Stomach (tissue), 4 donors: ENCODE measurements at regions not wholly inside any gene's neighbourhood (a gene's known extent, or its start where the extent isn't known, plus 50 kb on each side); places are given as distances from the start of the nearest gene placed in this dataset.

ENCODE experiments used
- CTCF ChIP-seq, 7 experiments: fragments of 450-650 bp in 4 of 7; fragments of 200-600 bp in 3 of 7; sonication (generic) in 3 of 7; IDR thresholded peaks; one replicate each; pipeline ENCODE4 v1.5.1; 2016 to 2019; ENCODE audit warnings: antibody characterized with exemption in 7 of 7, control low read depth in 2 of 7, mild to moderate bottlenecking in 1 of 7
- POLR2AphosphoS5 ChIP-seq, 3 donors: sonication (generic); formaldehyde crosslinking; IDR thresholded peaks; one replicate each; pipeline ENCODE4 v1.6.1; 2016; ENCODE audit warnings: antibody characterized with exemption in 3 of 3

GRCh38 chr5:126023994-126024441 lies 399.2 kb upstream of the GRAMD2B start:
- no peak for TF ChIP-seq CTCF (IDR thresholded peaks at IDR 0.05)
- no peak for TF ChIP-seq POLR2AphosphoS5 (IDR thresholded peaks at IDR 0.05)
